T-helper 2 cell treated with Interferon-gamma antibody and Interleukin-4, amounts not matched to agents 5 μg/mL and 100 μg/mL, for 36 hours (primary cell): ENCODE measurements at regions not wholly inside any gene's neighbourhood (a gene's known extent, or its start where the extent isn't known, plus 50 kb on each side); places are given as distances from the start of the nearest gene placed in this dataset.

Experiments used
- DNase-seq: peaks from one replicate; pipeline ENCODE4 v3.0.0; 2021; ENCODE audit warnings: low spot score
- H3K27ac Mint-ChIP-seq: one replicate; pipeline ENCODE4 v1.8.0; 2021; ENCODE audit warnings: mild to moderate bottlenecking, mixed read lengths
- H3K27me3 Mint-ChIP-seq: one replicate; pipeline ENCODE4 v1.8.0; 2021; ENCODE audit warnings: low read depth, mixed read lengths
- H3K36me3 Mint-ChIP-seq: one replicate; pipeline ENCODE4 v1.8.0; 2021; ENCODE audit warnings: low read depth, mixed read lengths
- H3K4me1 Mint-ChIP-seq: one replicate; pipeline ENCODE4 v1.8.0; 2021; ENCODE audit warnings: low read depth, mixed read lengths
- H3K4me3 Mint-ChIP-seq: one replicate; pipeline ENCODE4 v1.8.0; 2022; ENCODE audit warnings: mild to moderate bottlenecking, moderate library complexity, mixed read lengths
- H3K9me3 Mint-ChIP-seq: one replicate; pipeline ENCODE4 v1.8.0; 2021; ENCODE audit warnings: mixed read lengths

DNA sequence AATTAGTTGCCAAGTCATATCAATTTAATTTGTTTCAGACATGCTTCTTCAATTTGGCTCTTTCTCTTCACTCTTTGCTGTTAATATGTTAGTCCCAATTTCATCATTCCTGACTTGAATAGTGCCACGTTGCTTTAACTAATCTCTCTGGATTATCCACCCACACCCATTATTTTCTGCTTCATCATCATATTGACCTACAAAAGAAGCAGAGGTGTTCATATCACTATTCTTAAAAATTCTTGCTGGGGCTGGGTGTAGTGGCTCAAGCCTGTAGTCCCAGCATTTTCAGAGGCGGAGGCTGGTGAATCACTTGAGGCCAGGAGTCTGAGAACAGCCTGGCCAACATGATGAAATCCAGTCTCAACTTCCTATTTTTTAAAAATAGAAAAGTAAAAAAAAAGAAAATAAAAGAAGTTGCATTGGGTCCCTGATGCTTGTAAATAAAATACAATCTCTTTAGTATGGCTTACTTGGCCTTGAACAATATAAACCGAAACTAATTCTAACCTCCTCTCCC lies 65.7 kb upstream of the KCNIP4 start:
- Mint-ChIP-seq H3K4me1 (no peaks in the 10 kb centered on the region), H3K4me3 (no peak overlapping the region), H3K36me3 (no peaks in the 10 kb centered on the region), H3K9me3 (no peaks in the 10 kb centered on the region), H3K27me3 (no peaks in the 10 kb centered on the region), H3K27ac (no peak overlapping the region)
- no peak for DNase-seq

DNA sequence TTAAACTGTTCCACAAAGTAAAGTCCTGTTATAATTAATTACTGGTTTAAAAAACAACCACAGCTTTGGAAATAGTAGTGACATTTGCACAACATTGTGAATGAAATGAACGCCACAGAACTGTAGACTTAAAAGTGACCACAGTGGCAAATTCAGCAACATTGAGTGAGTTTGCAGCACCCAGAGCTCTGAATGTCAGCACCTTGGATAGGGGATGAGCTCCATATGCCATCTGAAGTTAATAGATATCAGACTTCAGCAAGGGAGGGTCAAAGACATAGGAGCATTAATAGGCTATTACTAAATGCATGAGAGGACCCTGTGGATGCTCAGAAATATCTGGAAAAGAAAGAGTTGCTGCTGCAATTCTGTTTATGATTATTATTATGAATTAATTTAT lies 55.3 kb upstream of the KCNIP4 start:
- H3K9me3 Mint-ChIP-seq: peaks cover 8% of the 10 kb centered on the region
- no peak overlapping the region for H3K4me3 Mint-ChIP-seq
- no peak overlapping the region for H3K27ac Mint-ChIP-seq
- H3K27me3 Mint-ChIP-seq: no peaks in the 10 kb centered on the region
- no peak for DNase-seq
- no peaks in the 10 kb centered on the region for H3K4me1 Mint-ChIP-seq
- no peaks in the 10 kb centered on the region for H3K36me3 Mint-ChIP-seq
